ENCODE measurements at regions not wholly inside any gene's neighbourhood (a gene's known extent, or its start where the extent isn't known, plus 50 kb on each side); places are given as distances from the start of the nearest gene placed in this dataset.
"Not testable (repeated sequence)": the region's sequence is repeated elsewhere in the genome, so short reads cannot be mapped to it uniquely, and the experiment has no call there.

DNA sequence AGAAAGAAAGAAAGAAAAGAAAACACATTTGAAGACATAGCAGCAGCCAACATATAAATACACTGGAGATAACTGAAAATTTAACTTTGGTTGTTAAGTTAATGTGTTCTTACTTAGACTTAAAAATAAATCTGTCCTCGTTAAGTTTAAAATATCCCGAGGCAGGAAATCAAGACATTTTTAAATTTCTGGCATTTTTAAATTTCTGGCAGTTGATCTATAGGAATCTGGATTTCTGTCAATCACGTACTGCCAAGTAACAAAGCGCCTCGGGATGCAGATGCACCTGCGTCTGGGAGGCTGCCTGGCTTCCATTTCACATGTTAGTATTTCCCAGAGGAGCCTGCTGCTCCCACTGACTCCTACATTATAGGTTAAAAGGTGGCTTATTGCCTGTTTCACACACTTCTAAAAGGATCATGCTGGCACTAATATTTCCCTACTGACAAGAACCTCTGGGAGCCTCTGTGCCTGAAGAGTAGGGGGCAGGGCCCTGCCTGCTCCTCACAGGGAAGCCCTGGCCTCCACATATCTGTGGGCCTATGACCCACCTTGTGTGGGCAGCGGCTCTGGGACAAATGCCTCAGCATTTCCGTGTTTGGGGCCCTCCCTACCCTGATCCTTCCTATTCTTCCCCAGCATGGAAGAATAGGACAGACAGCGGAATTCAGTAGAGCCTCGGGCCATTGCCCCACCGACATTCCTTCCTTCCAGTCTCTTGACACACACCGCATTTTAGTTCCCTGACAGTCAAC is 62.8 kb upstream of the ATP12A start:
- Mint-ChIP-seq H3K36me3 (no peaks in the 10 kb centered on the region), H3K27ac (no peak overlapping the region), H3K9me3 (no peaks in the 10 kb centered on the region), H3K4me3 (no peak overlapping the region), H3K4me1 (ENCODE audit: unreplicated experiment) (peaks cover 11% of the 10 kb centered on the region), H3K27me3 (no peaks in the 10 kb centered on the region)
- DNase-seq (ENCODE audit: extremely low spot score, unreplicated experiment) = no peak
- TF ChIP-seq, protein P1, sequence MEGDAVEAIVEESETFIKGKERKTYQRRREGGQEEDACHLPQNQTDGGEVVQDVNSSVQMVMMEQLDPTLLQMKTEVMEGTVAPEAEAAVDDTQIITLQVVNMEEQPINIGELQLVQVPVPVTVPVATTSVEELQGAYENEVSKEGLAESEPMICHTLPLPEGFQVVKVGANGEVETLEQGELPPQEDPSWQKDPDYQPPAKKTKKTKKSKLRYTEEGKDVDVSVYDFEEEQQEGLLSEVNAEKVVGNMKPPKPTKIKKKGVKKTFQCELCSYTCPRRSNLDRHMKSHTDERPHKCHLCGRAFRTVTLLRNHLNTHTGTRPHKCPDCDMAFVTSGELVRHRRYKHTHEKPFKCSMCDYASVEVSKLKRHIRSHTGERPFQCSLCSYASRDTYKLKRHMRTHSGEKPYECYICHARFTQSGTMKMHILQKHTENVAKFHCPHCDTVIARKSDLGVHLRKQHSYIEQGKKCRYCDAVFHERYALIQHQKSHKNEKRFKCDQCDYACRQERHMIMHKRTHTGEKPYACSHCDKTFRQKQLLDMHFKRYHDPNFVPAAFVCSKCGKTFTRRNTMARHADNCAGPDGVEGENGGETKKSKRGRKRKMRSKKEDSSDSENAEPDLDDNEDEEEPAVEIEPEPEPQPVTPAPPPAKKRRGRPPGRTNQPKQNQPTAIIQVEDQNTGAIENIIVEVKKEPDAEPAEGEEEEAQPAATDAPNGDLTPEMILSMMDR (conservative IDR thresholded peaks at IDR 0.05) = no peak

DNA sequence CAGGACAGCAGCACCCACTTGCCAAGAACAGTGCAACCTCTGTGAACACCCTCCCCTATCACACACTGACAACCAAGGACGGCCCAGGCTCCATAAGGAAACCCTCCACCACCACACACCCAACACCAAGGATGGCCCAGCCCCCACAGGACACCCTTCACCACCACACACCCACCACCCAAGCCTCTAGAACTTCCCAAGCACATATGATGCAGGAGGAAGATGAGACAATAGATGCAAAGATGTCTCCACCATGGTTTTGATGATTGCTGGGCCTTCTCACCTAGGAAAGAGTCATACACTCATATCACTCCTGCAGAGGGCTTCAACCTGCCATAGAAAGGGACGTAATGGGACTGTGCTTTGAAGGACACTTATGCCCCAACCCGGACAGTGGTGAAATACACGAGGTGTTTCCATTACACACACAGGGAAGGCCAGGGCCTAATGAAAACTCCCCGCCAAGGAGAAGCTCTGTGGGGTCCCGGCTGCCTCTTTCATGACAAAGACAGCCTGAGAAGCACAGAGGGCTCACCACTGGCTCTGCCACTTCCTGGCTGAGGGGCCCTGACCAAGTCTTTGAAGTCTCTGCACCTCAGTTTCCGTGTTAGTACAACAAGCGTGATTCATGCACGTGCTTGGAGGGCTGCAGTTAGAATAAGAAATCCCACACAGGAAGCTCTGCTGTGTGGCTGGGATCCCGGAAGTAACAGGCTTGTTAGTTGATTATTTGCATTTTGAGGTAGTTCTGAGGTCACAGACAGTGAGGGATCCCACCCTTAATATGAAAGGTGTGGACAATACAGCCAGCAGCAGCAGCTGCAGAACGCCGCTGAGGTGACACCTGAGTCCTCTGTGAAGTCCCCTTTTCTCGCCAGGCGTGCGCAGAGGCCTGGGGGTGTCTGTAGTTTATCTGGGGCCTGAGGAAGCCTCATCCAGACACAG is 61.9 kb upstream of the ATP12A start:
- peaks cover 11% of the 10 kb centered on the region for H3K4me1 Mint-ChIP-seq (ENCODE audit: unreplicated experiment)
- no peaks in the 10 kb centered on the region for H3K36me3 Mint-ChIP-seq
- TF ChIP-seq, protein P1 (conservative IDR thresholded peaks at IDR 0.05) = no peak
- H3K27me3 Mint-ChIP-seq = no peaks in the 10 kb centered on the region
- no peak overlapping the region for H3K27ac Mint-ChIP-seq
- H3K4me3 Mint-ChIP-seq = no peak overlapping the region
- no peak for DNase-seq (ENCODE audit: extremely low spot score, unreplicated experiment)
- H3K9me3 Mint-ChIP-seq = no peaks in the 10 kb centered on the region

DNA sequence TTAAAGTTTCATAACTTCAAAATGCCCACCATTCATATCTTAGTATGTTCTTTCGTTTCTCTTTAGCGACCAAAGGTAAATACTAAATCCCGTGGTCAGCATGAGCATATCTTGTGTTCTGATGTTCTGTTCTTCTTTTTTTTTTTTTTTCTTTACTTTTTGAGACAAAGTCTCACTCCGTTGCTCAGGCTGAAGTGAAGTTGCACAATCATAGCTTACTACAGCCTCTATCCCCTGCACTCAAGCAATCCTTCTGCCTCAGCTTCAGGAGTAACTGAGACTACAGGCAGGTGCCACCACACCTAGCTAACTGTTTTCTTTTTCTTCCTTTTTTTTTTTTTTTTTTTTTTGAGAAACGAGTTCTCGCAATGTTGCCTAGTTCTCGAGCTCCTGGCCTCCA is 60.9 kb upstream of the ATP12A start:
- Mint-ChIP-seq H3K9me3 (no peaks in the 10 kb centered on the region), H3K27me3 (no peaks in the 10 kb centered on the region), H3K27ac (no peak overlapping the region), H3K4me1 (ENCODE audit: unreplicated experiment) (peaks cover 11% of the 10 kb centered on the region), H3K36me3 (no peaks in the 10 kb centered on the region), H3K4me3 (no peak overlapping the region)
- TF ChIP-seq, protein P1 (conservative IDR thresholded peaks at IDR 0.05) = no peak
- no peak for DNase-seq (ENCODE audit: extremely low spot score, unreplicated experiment)

DNA sequence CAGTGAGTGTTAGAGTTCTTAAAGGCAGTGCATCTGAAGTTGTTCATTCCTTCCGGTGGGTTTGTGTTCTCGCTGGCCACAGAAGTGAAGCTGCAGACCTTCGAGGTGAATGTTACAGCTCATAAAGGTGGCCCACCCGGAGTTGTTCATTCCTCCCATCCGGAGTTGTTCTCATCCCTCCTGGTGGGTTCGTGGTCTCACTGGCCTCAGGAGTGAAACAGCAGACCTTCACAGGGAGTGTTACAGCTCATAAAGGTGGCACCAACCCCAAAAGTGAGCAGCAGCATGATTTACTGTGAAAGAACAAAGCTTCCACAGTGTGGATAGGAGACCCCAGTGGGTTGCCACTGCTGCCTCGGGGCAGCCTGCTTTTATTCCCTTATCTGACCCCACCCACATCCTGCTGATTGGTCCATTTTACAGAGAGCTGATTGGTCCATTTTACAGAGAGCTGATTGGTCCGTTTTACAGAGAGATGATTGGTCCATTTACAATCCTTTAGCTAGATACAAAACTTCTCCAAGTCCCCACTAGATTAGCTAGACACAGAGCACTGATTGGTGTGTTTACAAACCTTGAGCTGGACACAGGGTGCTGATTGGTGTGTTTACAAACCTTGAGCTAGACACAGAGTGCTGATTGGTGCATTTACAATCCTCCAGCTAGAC is 57.6 kb upstream of the ATP12A start:
- not testable (repeated sequence) for H3K9me3 Mint-ChIP-seq; H3K36me3 Mint-ChIP-seq; DNase-seq (ENCODE audit: extremely low spot score, unreplicated experiment); H3K27me3 Mint-ChIP-seq; H3K4me3 Mint-ChIP-seq; H3K27ac Mint-ChIP-seq
- peaks cover 16% of the 10 kb centered on the region for H3K4me1 Mint-ChIP-seq (ENCODE audit: unreplicated experiment)

DNA sequence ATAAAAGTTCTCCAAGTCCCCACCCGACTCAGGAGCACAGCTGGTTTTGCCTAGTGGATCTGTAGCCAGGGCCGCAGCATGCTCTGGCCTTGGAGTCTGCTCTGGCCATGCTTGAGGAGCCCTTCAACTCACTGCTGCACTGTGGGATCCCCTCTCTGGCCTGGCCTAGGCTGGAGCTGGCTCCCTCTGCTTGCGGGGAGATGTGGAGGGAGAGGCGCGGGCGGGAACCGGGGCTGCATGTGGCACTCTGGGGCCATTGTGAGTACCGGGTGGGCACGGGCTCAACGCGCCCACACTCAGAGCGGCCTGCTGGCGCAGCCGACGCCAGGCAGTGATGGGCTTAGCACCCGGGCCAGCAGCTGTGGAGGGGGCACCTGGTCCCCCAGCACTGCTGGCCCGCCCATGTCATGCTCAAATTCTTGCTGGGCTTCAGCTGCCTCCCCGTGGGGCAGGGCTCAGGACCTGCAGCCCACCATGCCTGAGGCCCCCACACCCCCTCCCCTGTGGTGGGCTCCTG is 57.0 kb upstream of the ATP12A start:
- peaks cover 12% of the 10 kb centered on the region for H3K4me1 Mint-ChIP-seq (ENCODE audit: unreplicated experiment)
- no peak for DNase-seq (ENCODE audit: extremely low spot score, unreplicated experiment)
- no peak overlapping the region for H3K27ac Mint-ChIP-seq
- TF ChIP-seq, protein P1 (conservative IDR thresholded peaks at IDR 0.05) = no peak
- H3K27me3 Mint-ChIP-seq = no peaks in the 10 kb centered on the region
- H3K4me3 Mint-ChIP-seq = no peak overlapping the region
- no peaks in the 10 kb centered on the region for H3K36me3 Mint-ChIP-seq
- H3K9me3 Mint-ChIP-seq = no peaks in the 10 kb centered on the region
